RWPE1 (cell line): ENCODE measurements at regions not wholly inside any gene's neighbourhood (a gene's known extent, or its start where the extent isn't known, plus 50 kb on each side); places are given as distances from the start of the nearest gene placed in this dataset.

Source experiments
- CTCF ChIA-PET: fragments of 350-600 bp; sonication (Branson Sonifier 250); formaldehyde crosslinking; extraction: SDS; loops from one replicate; lab custom pipeline; 2021; lab: Yijun Ruan, JAX
- POLR2A ChIA-PET: fragments of 400-600 bp; formaldehyde crosslinking; extraction: SDS; loops from one replicate; lab custom pipeline; 2020; ENCODE audit warnings: antibody characterized with exemption; ENCODE audit not compliant: low non-redundant PET; lab: Yijun Ruan, JAX
- DNase-seq: peaks from one replicate; pipeline ENCODE4 v3.0.0; 2012; ENCODE audit warnings: low spot score
- H3K27ac ChIP-seq: fragments of 450-650 bp; 2 replicates; pipeline ENCODE4 v1.5.1; 2017
- CTCF ChIP-seq: fragments of 450-650 bp; conservative IDR thresholded peaks from 2 replicates; pipeline ENCODE4 v1.5.1; 2017; ENCODE audit warnings: low read depth, mild to moderate bottlenecking

GRCh38 chr5:54881286-54882005 is 103.9 kb downstream of the ESM1 start:
- POLR2A ChIA-PET, result no interaction called here

GRCh38 chr5:54876976-54877375 is 108.4 kb downstream of the ESM1 start:
- no peak overlapping the region for H3K27ac ChIP-seq
- ChIA-PET POLR2A (no interaction called here), CTCF (interaction anchor here (2.4 kb wide), 1 partner anchor 10 kb away, joined by 15 read pairs; no protein-coding TSS in a partner anchor)
- no peak for TF ChIP-seq CTCF
- DNase-seq, result no peak

More at GRCh38 chr5:54881286-54882005, 103.9 kb downstream of the ESM1 start:
- CTCF ChIA-PET, result interaction anchor here (0.7 to 1.8 kb wide), 6 partner anchors 14 to 194 kb away, joined by 3 to 6 read pairs (median 4); no protein-coding TSS in a partner anchor
- no peak for TF ChIP-seq CTCF
- no peak overlapping the region for H3K27ac ChIP-seq
- peak; percentile 65 for DNase-seq

- TF ChIP-seq CTCF, result no peak
- H3K27ac ChIP-seq, result no peak overlapping the region
- DNase-seq, result no peak
- POLR2A ChIA-PET, result no interaction called here
- CTCF ChIA-PET, result interaction anchor here (2.4 kb wide), 1 partner anchor 9 kb away, joined by 15 read pairs; no protein-coding TSS in a partner anchor
These were observed 108.8 kb downstream of the ESM1 start for GRCh38 chr5:54876556-54876955.

- DNase-seq, result no peak
- POLR2A ChIA-PET, result no interaction called here
These were observed 110.9 kb downstream of the ESM1 start for GRCh38 chr5:54874337-54875021.

GRCh38 chr5:54873691-54874090 is 111.7 kb downstream of the ESM1 start:
- ChIA-PET POLR2A (no interaction called here), CTCF (interaction anchor here (2.9 kb wide), 1 partner anchor 356 kb away, joined by 19 read pairs; the partner anchor contains the start of gene SNX18)
- TF ChIP-seq CTCF, result no peak
- no peak for DNase-seq
- H3K27ac ChIP-seq, result no peak overlapping the region

More at GRCh38 chr5:54874337-54875021, 110.9 kb downstream of the ESM1 start:
- H3K27ac ChIP-seq, result no peak overlapping the region
- TF ChIP-seq CTCF, result no peak
- CTCF ChIA-PET, result interaction anchor here (2.9 kb wide), 1 partner anchor 357 kb away, joined by 19 read pairs; the partner anchor contains the start of gene SNX18

GRCh38 chr5:54872810-54873209 is 112.6 kb downstream of the ESM1 start:
- no peak for DNase-seq
- TF ChIP-seq CTCF, result no peak
- POLR2A ChIA-PET, result no interaction called here

More at GRCh38 chr5:54872810-54873209, 112.6 kb downstream of the ESM1 start:
- H3K27ac ChIP-seq, result no peak overlapping the region
- CTCF ChIA-PET, result interaction anchor here (0.5 to 2.9 kb wide), 5 partner anchors 11 to 383 kb away, joined by 3 to 19 read pairs (median 3); partner anchors contain the start of gene SNX18
